ENCODE measurements at regions not wholly inside any gene's neighbourhood (a gene's known extent, or its start where the extent isn't known, plus 50 kb on each side); places are given as distances from the start of the nearest gene placed in this dataset.
"Not testable (repeated sequence)": the region's sequence is repeated elsewhere in the genome, so short reads cannot be mapped to it uniquely, and the experiment has no call there.

DNA sequence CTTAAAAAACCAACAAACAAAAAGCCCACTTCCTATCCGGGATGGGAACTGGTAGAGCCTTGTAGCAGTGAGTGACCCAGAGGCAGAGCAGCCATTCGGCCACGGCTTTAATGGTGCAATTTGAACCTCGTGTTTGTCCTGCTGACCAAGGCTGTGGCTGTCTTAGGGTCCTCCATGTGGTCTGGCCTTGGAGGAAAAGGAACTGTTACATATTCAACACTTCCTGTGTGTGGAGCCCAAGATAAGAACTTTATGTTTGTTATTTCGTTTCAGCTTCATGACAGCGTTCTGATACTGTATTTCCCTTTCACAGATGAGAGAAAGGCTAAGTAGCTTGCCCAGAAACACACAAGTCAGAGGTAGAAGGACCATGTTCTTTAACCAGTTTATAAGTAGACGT, 269.8 kb downstream of the SV2B start:
- ChIA-PET POLR2A (no interaction called here), CTCF (interaction anchor here (1.2 to 1.7 kb wide), 2 partner anchors 8 to 272 kb away, joined by 3 to 4 read pairs; no protein-coding TSS in a partner anchor)
- no peak for DNase-seq (ENCODE audit: extremely low spot score)
- TF ChIP-seq CTCF (IDR thresholded peaks at IDR 0.05; ENCODE audit: control extremely low read depth, extremely low read depth, low read depth, missing control alignments), result no peak

DNA sequence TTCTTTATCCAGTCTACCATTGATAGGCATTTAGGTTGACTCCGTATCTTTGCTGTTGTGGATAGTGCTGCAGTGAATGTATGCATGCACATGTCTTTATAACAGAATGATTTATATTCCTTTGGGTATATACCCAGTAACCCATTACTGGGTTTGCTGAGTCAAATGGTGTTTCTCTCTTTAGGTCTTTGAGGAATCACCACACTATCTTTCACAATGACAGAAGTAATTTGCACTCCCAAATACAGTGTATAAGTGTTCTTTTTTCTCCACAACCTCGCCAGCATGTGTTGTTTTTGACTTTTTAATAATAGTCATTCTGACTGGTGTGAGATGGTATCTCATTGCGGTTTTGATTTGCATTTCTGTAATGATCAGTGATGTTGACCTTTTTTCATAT, 271.3 kb downstream of the SV2B start:
- CTCF ChIA-PET, result interaction anchor here (1.7 kb wide), 1 partner anchor 10 kb away, joined by 4 read pairs; no protein-coding TSS in a partner anchor
- DNase-seq (ENCODE audit: extremely low spot score); POLR2A ChIA-PET: not testable (repeated sequence)

- no peak for TF ChIP-seq CTCF (IDR thresholded peaks at IDR 0.05; ENCODE audit: control extremely low read depth, extremely low read depth, low read depth, missing control alignments)
- POLR2A ChIA-PET, result no interaction called here
- CTCF ChIA-PET, result interaction anchor here (1.2 kb wide), 1 partner anchor 14 kb away, joined by 3 read pairs; no protein-coding TSS in a partner anchor
- no peak for DNase-seq (ENCODE audit: extremely low spot score)
These were observed 274.3 kb downstream of the SV2B start for GRCh38 chr15:91374336-91374735.

GRCh38 chr15:91376038-91376437, 276.0 kb downstream of the SV2B start:
- POLR2A ChIA-PET, result no interaction called here
- TF ChIP-seq CTCF (IDR thresholded peaks at IDR 0.05; ENCODE audit: control extremely low read depth, extremely low read depth, low read depth, missing control alignments), result no peak
- CTCF ChIA-PET, result no interaction called here
- no peak for DNase-seq (ENCODE audit: extremely low spot score)

DNA sequence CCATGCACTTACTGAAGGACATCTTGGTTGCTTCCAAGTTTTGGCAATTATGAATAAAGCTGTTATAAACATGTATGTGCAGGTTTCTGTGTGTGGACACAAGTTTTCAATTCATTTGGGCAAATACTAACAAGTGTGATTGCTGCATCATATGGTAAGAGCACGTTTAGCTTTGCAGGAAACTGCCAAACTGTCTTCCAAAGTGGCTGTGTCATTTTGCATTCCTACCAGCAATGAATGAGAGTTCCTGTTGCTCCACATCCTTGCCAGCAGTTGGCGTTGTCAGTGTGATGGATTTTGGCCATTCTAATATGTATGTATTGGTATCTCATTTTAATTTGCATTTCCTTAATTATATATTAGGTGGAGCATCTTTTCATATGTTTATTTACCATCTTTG, 280.1 kb downstream of the SV2B start:
- ChIA-PET POLR2A (no interaction called here), CTCF (interaction anchor here (1.2 kb wide), 1 partner anchor 12 kb away, joined by 3 read pairs; no protein-coding TSS in a partner anchor)
- TF ChIP-seq CTCF (IDR thresholded peaks at IDR 0.05; ENCODE audit: control extremely low read depth, extremely low read depth, low read depth, missing control alignments), result no peak

GRCh38 chr15:91383532-91383931, 283.5 kb downstream of the SV2B start:
- DNase-seq (ENCODE audit: extremely low spot score), result no peak
- POLR2A ChIA-PET, result no interaction called here
- no peak for TF ChIP-seq CTCF (IDR thresholded peaks at IDR 0.05; ENCODE audit: control extremely low read depth, extremely low read depth, low read depth, missing control alignments)
- CTCF ChIA-PET, result no interaction called here

More for the DNA sequence above, 280.1 kb downstream of the SV2B start:
- DNase-seq (ENCODE audit: extremely low spot score), result no peak

GRCh38 chr15:91384189-91384730, 284.2 kb downstream of the SV2B start:
- ChIA-PET CTCF (no interaction called here), POLR2A (no interaction called here)
- no peak for DNase-seq (ENCODE audit: extremely low spot score)
- TF ChIP-seq CTCF (IDR thresholded peaks at IDR 0.05; ENCODE audit: control extremely low read depth, extremely low read depth, low read depth, missing control alignments), result no peak

Data from GM10248 (cell line).